ENCODE measurements at regions not wholly inside any gene's neighbourhood (a gene's known extent, or its start where the extent isn't known, plus 50 kb on each side); places are given as distances from the start of the nearest gene placed in this dataset.
"Not testable (repeated sequence)": the region's sequence is repeated elsewhere in the genome, so short reads cannot be mapped to it uniquely, and the experiment has no call there.

GRCh38 chr18:42514512-42514911, 559.5 kb downstream of the PIK3C3 start:
- no peak for TF ChIP-seq EP300 (IDR thresholded peaks at IDR 0.05)
- TF ChIP-seq CTCF (IDR thresholded peaks at IDR 0.05), result no peak
- no peak for TF ChIP-seq POLR2A (IDR thresholded peaks at IDR 0.05)

GRCh38 chr18:42517896-42518295, 562.9 kb downstream of the PIK3C3 start:
- Histone ChIP-seq H3K27me3 (no peaks in the 10 kb centered on the region), H3K4me1 (no peaks in the 10 kb centered on the region), H3K4me3 (no peak overlapping the region), H3K36me3 (no peaks in the 10 kb centered on the region), H3K27ac (no peak overlapping the region), H3K9me3 (no peaks in the 10 kb centered on the region)
- TF ChIP-seq EP300 (IDR thresholded peaks at IDR 0.05), result no peak
- TF ChIP-seq POLR2A (IDR thresholded peaks at IDR 0.05), result no peak
- no peak for TF ChIP-seq CTCF (IDR thresholded peaks at IDR 0.05)
- no peak for DNase-seq (ENCODE audit: low spot score in 2 of 2)

More at GRCh38 chr18:42514512-42514911, 559.5 kb downstream of the PIK3C3 start:
- no peak overlapping the region for H3K27ac ChIP-seq
- H3K4me3 ChIP-seq, result no peak overlapping the region
- no peaks in the 10 kb centered on the region for H3K36me3 ChIP-seq
- H3K4me1 ChIP-seq, result no peaks in the 10 kb centered on the region
- DNase-seq (ENCODE audit: low spot score in 2 of 2), result no peak
- 75 to 91% methylated on average over 3 of the region's 3 CpGs for WGBS, 2 donors
- H3K9me3 ChIP-seq, result no peaks in the 10 kb centered on the region
- H3K27me3 ChIP-seq, result no peaks in the 10 kb centered on the region

GRCh38 chr18:42518331-42518730, 563.3 kb downstream of the PIK3C3 start:
- H3K27ac ChIP-seq; H3K36me3 ChIP-seq; H3K4me3 ChIP-seq; H3K4me1 ChIP-seq; H3K9me3 ChIP-seq; H3K27me3 ChIP-seq; DNase-seq (ENCODE audit: low spot score in 2 of 2): not testable (repeated sequence)
- WGBS, 2 donors, result 73 to 76% methylated on average over 2 of the region's 2 CpGs

GRCh38 chr18:42520138-42520537, 565.1 kb downstream of the PIK3C3 start:
- H3K27me3 ChIP-seq, result no peaks in the 10 kb centered on the region
- 69 to 77% methylated on average over 2 of the region's 2 CpGs for WGBS, 2 donors
- no peak overlapping the region for H3K4me3 ChIP-seq

GRCh38 chr18:42525905-42526304, 570.9 kb downstream of the PIK3C3 start:
- Histone ChIP-seq H3K4me1 (no peaks in the 10 kb centered on the region), H3K36me3 (no peaks in the 10 kb centered on the region), H3K27me3 (no peaks in the 10 kb centered on the region), H3K4me3 (no peak overlapping the region), H3K27ac (no peak overlapping the region), H3K9me3 (no peaks in the 10 kb centered on the region)
- WGBS, 2 donors, result 69 to 75% methylated on average over 2 of the region's 2 CpGs
- no peak for DNase-seq (ENCODE audit: low spot score in 2 of 2)
- TF ChIP-seq POLR2A (IDR thresholded peaks at IDR 0.05), result no peak
- TF ChIP-seq EP300 (IDR thresholded peaks at IDR 0.05), result no peak
- TF ChIP-seq CTCF (IDR thresholded peaks at IDR 0.05), result no peak

More at GRCh38 chr18:42520138-42520537, 565.1 kb downstream of the PIK3C3 start:
- Histone ChIP-seq H3K4me1 (no peaks in the 10 kb centered on the region), H3K27ac (no peak overlapping the region), H3K9me3 (no peaks in the 10 kb centered on the region), H3K36me3 (no peaks in the 10 kb centered on the region)
- TF ChIP-seq CTCF (IDR thresholded peaks at IDR 0.05) (no peak), POLR2A (IDR thresholded peaks at IDR 0.05) (no peak), EP300 (IDR thresholded peaks at IDR 0.05) (no peak)
- no peak for DNase-seq (ENCODE audit: low spot score in 2 of 2)

- H3K27ac ChIP-seq, result no peak overlapping the region
- DNase-seq (ENCODE audit: low spot score in 2 of 2), result no peak
- no peaks in the 10 kb centered on the region for H3K27me3 ChIP-seq
- H3K36me3 ChIP-seq, result no peaks in the 10 kb centered on the region
- H3K9me3 ChIP-seq, result no peaks in the 10 kb centered on the region
- H3K4me3 ChIP-seq, result no peak overlapping the region
- H3K4me1 ChIP-seq, result no peaks in the 10 kb centered on the region
- TF ChIP-seq EP300 (IDR thresholded peaks at IDR 0.05) (no peak), CTCF (IDR thresholded peaks at IDR 0.05) (no peak), POLR2A (IDR thresholded peaks at IDR 0.05) (no peak)
- WGBS, 2 donors, result 84 to 87% methylated on average over 5 of the region's 5 CpGs
These were observed 572.7 kb downstream of the PIK3C3 start for GRCh38 chr18:42527766-42528165.

Measured in tibial nerve (tissue), 4 donors.